ENCODE measurements at regions not wholly inside any gene's neighbourhood (a gene's known extent, or its start where the extent isn't known, plus 50 kb on each side); places are given as distances from the start of the nearest gene placed in this dataset.

- Mint-ChIP-seq H3K36me3 (ENCODE audit: insufficient read depth, unreplicated experiment) (no peaks in the 10 kb centered on the region), H3K4me1 (ENCODE audit: low read depth, unreplicated experiment) (no peaks in the 10 kb centered on the region), H3K4me3 (ENCODE audit: unreplicated experiment) (no peak overlapping the region), H3K27me3 (ENCODE audit: insufficient read depth, unreplicated experiment) (peaks cover 6% of the 10 kb centered on the region), H3K9me3 (ENCODE audit: unreplicated experiment) (peaks cover 17% of the 10 kb centered on the region), H3K27ac (ENCODE audit: unreplicated experiment) (no peak overlapping the region)
- H3K9me3 ChIP-seq: no peaks in the 10 kb centered on the region
- no peaks in the 10 kb centered on the region for H3K4me1 ChIP-seq
- H3K4me3 ChIP-seq (ENCODE audit: low read depth, low read length): no peak overlapping the region
- H3K36me3 ChIP-seq (ENCODE audit: control insufficient read depth, insufficient read depth, low read length): no peaks in the 10 kb centered on the region
- no peak for DNase-seq
- no peak for TF ChIP-seq CTCF (IDR thresholded peaks at IDR 0.05; ENCODE audit: insufficient read depth in 1 of 2, low read depth in 1 of 2, low read length in 1 of 2, severe bottlenecking in 1 of 2, unreplicated experiment in 1 of 2)
- POLR2A ChIA-PET: no interaction called here
- H3K27me3 ChIP-seq (replicated peaks; ENCODE audit: control insufficient read depth, insufficient read depth, low read length): no peaks in the 10 kb centered on the region
- intact Hi-C loops (cut with micrococcal nuclease; ENCODE audit: unreplicated experiment): no loop called here
- CTCF ChIA-PET: no interaction called here
- BruUV-seq (replicated peaks): no TSS peak
Measured at GRCh38 chr1:193394336-193394735, 207.9 kb upstream of the B3GALT2 start.

- no peak overlapping the region for H3K27ac Mint-ChIP-seq (ENCODE audit: unreplicated experiment)
- Histone ChIP-seq H3K4me3 (ENCODE audit: low read depth, low read length) (no peak overlapping the region), H3K27me3 (replicated peaks; ENCODE audit: control insufficient read depth, insufficient read depth, low read length) (no peaks in the 10 kb centered on the region), H3K36me3 (ENCODE audit: control insufficient read depth, insufficient read depth, low read length) (no peaks in the 10 kb centered on the region), H3K9me3 (no peaks in the 10 kb centered on the region), H3K4me1 (no peaks in the 10 kb centered on the region)
- no peak for DNase-seq
- POLR2A ChIA-PET: no interaction called here
- BruUV-seq (replicated peaks): no TSS peak
- intact Hi-C loops (cut with micrococcal nuclease; ENCODE audit: unreplicated experiment): no loop called here
- peaks cover 3% of the 10 kb centered on the region for H3K27me3 Mint-ChIP-seq (ENCODE audit: insufficient read depth, unreplicated experiment)
- CTCF ChIA-PET: no interaction called here
- no peak overlapping the region for H3K4me3 Mint-ChIP-seq (ENCODE audit: unreplicated experiment)
- no peak for TF ChIP-seq CTCF (IDR thresholded peaks at IDR 0.05; ENCODE audit: insufficient read depth in 1 of 2, low read depth in 1 of 2, low read length in 1 of 2, severe bottlenecking in 1 of 2, unreplicated experiment in 1 of 2)
- no peaks in the 10 kb centered on the region for H3K4me1 Mint-ChIP-seq (ENCODE audit: low read depth, unreplicated experiment)
- peaks cover 17% of the 10 kb centered on the region for H3K9me3 Mint-ChIP-seq (ENCODE audit: unreplicated experiment)
- H3K36me3 Mint-ChIP-seq (ENCODE audit: insufficient read depth, unreplicated experiment): no peaks in the 10 kb centered on the region
Measured at GRCh38 chr1:193392686-193393085, 206.3 kb upstream of the B3GALT2 start.

GRCh38 chr1:193388683-193389082 lies 202.3 kb upstream of the B3GALT2 start:
- no peaks in the 10 kb centered on the region for H3K36me3 ChIP-seq (ENCODE audit: control insufficient read depth, insufficient read depth, low read length)
- intact Hi-C loops (cut with micrococcal nuclease; ENCODE audit: unreplicated experiment): no loop called here
- no peaks in the 10 kb centered on the region for H3K27me3 Mint-ChIP-seq (ENCODE audit: insufficient read depth, unreplicated experiment)
- H3K4me1 Mint-ChIP-seq (ENCODE audit: low read depth, unreplicated experiment): no peaks in the 10 kb centered on the region
- POLR2A ChIA-PET: no interaction called here
- no peak for TF ChIP-seq CTCF (IDR thresholded peaks at IDR 0.05; ENCODE audit: insufficient read depth in 1 of 2, low read depth in 1 of 2, low read length in 1 of 2, severe bottlenecking in 1 of 2, unreplicated experiment in 1 of 2)
- DNase-seq: no peak
- H3K4me3 ChIP-seq (ENCODE audit: low read depth, low read length): no peak overlapping the region
- CTCF ChIA-PET: no interaction called here
- H3K4me3 Mint-ChIP-seq (ENCODE audit: unreplicated experiment): no peak overlapping the region
- no peaks in the 10 kb centered on the region for H3K27me3 ChIP-seq (replicated peaks; ENCODE audit: control insufficient read depth, insufficient read depth, low read length)
- H3K9me3 Mint-ChIP-seq (ENCODE audit: unreplicated experiment): no peaks in the 10 kb centered on the region
- H3K27ac Mint-ChIP-seq (ENCODE audit: unreplicated experiment): no peak overlapping the region
- no TSS peak for BruUV-seq (replicated peaks)
- H3K9me3 ChIP-seq: no peaks in the 10 kb centered on the region
- H3K4me1 ChIP-seq: no peaks in the 10 kb centered on the region
- H3K36me3 Mint-ChIP-seq (ENCODE audit: insufficient read depth, unreplicated experiment): no peaks in the 10 kb centered on the region
